ENCODE measurements at regions not wholly inside any gene's neighbourhood (a gene's known extent, or its start where the extent isn't known, plus 50 kb on each side); places are given as distances from the start of the nearest gene placed in this dataset.

- H2AFZ ChIP-seq: no peak overlapping the region
- H3K4me2 ChIP-seq: no peak overlapping the region
- H3K27me3 ChIP-seq: no peaks in the 10 kb centered on the region
- H3K27ac ChIP-seq: no peak overlapping the region
- DNase-seq (ENCODE audit: low spot score): no peak
- no peaks in the 10 kb centered on the region for H3K79me2 ChIP-seq
- no peaks in the 10 kb centered on the region for H3K9me2 ChIP-seq (replicated peaks; ENCODE audit: insufficient read depth)
- H3K36me3 ChIP-seq (replicated peaks; ENCODE audit: insufficient read depth, low read depth): no peaks in the 10 kb centered on the region
- TF ChIP-seq EZH2 (IDR thresholded peaks at IDR 0.05; ENCODE audit: borderline replicate concordance): no peak
- no peak for TF ChIP-seq EZH2phosphoT487 (IDR thresholded peaks at IDR 0.05; ENCODE audit: low read depth, severe bottlenecking, unreplicated experiment)
- no peak for TF ChIP-seq CTCF (IDR thresholded peaks at IDR 0.05; ENCODE audit: poor library complexity)
- no peaks in the 10 kb centered on the region for H3K9me3 ChIP-seq (ENCODE audit: low read depth)
- H3K4me1 ChIP-seq (ENCODE audit: insufficient read depth): no peaks in the 10 kb centered on the region
- H4K20me1 ChIP-seq (ENCODE audit: insufficient read depth, poor library complexity, severe bottlenecking): no peaks in the 10 kb centered on the region
- H3K4me3 ChIP-seq: no peak overlapping the region
- 54% methylated on average over 2 of the region's 2 CpGs for WGBS (ENCODE audit: low lambda C conversion rate, missing lambda C conversion rate)
Measured at GRCh38 chr6:81228912-81229555, 523.4 kb downstream of the TENT5A start.

- H3K4me3 ChIP-seq: no peak overlapping the region
- H3K9me2 ChIP-seq (replicated peaks; ENCODE audit: insufficient read depth): no peaks in the 10 kb centered on the region
- no peaks in the 10 kb centered on the region for H3K79me2 ChIP-seq
- WGBS (ENCODE audit: low lambda C conversion rate, missing lambda C conversion rate): 73% methylated on average over 1 of the region's 1 CpG
- H4K20me1 ChIP-seq (ENCODE audit: insufficient read depth, poor library complexity, severe bottlenecking): no peaks in the 10 kb centered on the region
- no peak for DNase-seq (ENCODE audit: low spot score)
- H3K27me3 ChIP-seq: no peaks in the 10 kb centered on the region
- H3K36me3 ChIP-seq (replicated peaks; ENCODE audit: insufficient read depth, low read depth): no peaks in the 10 kb centered on the region
- TF ChIP-seq EZH2 (IDR thresholded peaks at IDR 0.05; ENCODE audit: borderline replicate concordance): no peak
- no peak for TF ChIP-seq CTCF (IDR thresholded peaks at IDR 0.05; ENCODE audit: poor library complexity)
- TF ChIP-seq EZH2phosphoT487 (IDR thresholded peaks at IDR 0.05; ENCODE audit: low read depth, severe bottlenecking, unreplicated experiment): no peak
- no peak overlapping the region for H3K27ac ChIP-seq
- H3K4me1 ChIP-seq (ENCODE audit: insufficient read depth): no peaks in the 10 kb centered on the region
- no peaks in the 10 kb centered on the region for H3K9me3 ChIP-seq (ENCODE audit: low read depth)
- H3K4me2 ChIP-seq: no peak overlapping the region
- H2AFZ ChIP-seq: no peak overlapping the region
Measured at GRCh38 chr6:81226957-81227356, 525.5 kb downstream of the TENT5A start.

- Histone ChIP-seq H4K20me1 (ENCODE audit: insufficient read depth, poor library complexity, severe bottlenecking) (no peaks in the 10 kb centered on the region), H3K4me1 (ENCODE audit: insufficient read depth) (no peaks in the 10 kb centered on the region), H3K79me2 (no peaks in the 10 kb centered on the region), H3K4me3 (no peak overlapping the region), H3K27ac (no peak overlapping the region), H3K9me2 (replicated peaks; ENCODE audit: insufficient read depth) (no peaks in the 10 kb centered on the region), H3K36me3 (replicated peaks; ENCODE audit: insufficient read depth, low read depth) (no peaks in the 10 kb centered on the region), H2AFZ (no peak overlapping the region), H3K27me3 (no peaks in the 10 kb centered on the region), H3K9me3 (ENCODE audit: low read depth) (no peaks in the 10 kb centered on the region), H3K4me2 (no peak overlapping the region)
- no peak for TF ChIP-seq EZH2 (IDR thresholded peaks at IDR 0.05; ENCODE audit: borderline replicate concordance)
- TF ChIP-seq EZH2phosphoT487 (IDR thresholded peaks at IDR 0.05; ENCODE audit: low read depth, severe bottlenecking, unreplicated experiment): no peak
- TF ChIP-seq CTCF (IDR thresholded peaks at IDR 0.05; ENCODE audit: poor library complexity): no peak
- no peak for DNase-seq (ENCODE audit: low spot score)
- 83% methylated on average over 3 of the region's 3 CpGs for WGBS (ENCODE audit: low lambda C conversion rate, missing lambda C conversion rate)
Measured at GRCh38 chr6:81216668-81217067, 535.8 kb downstream of the TENT5A start.

Data from hepatocyte (in vitro differentiated cells).